ENCODE measurements at regions not wholly inside any gene's neighbourhood (a gene's known extent, or its start where the extent isn't known, plus 50 kb on each side); places are given as distances from the start of the nearest gene placed in this dataset.

- TF ChIP-seq CTCF (IDR thresholded peaks at IDR 0.05) = no peak
- TF ChIP-seq ZFX (IDR thresholded peaks at IDR 0.05; ENCODE audit: borderline replicate concordance) = no peak
Observed at GRCh38 chr7:22555476-22555875, 55.5 kb upstream of the STEAP1B start.
